ENCODE measurements at regions not wholly inside any gene's neighbourhood (a gene's known extent, or its start where the extent isn't known, plus 50 kb on each side); places are given as distances from the start of the nearest gene placed in this dataset.

- Histone ChIP-seq H3K4me3 (ENCODE audit: low read depth, low read length) (no peak overlapping the region), H3K27me3 (replicated peaks; ENCODE audit: control insufficient read depth, insufficient read depth, low read length) (no peaks in the 10 kb centered on the region), H3K4me1 (no peaks in the 10 kb centered on the region), H3K36me3 (ENCODE audit: control insufficient read depth, insufficient read depth, low read length) (no peaks in the 10 kb centered on the region), H3K9me3 (no peaks in the 10 kb centered on the region; the same call in 1 of the 2 replicates)
- no TSS peak for BruUV-seq (replicated peaks)
- Mint-ChIP-seq H3K9me3 (ENCODE audit: unreplicated experiment) (no peaks in the 10 kb centered on the region), H3K27ac (ENCODE audit: unreplicated experiment) (no peak overlapping the region), H3K27me3 (ENCODE audit: insufficient read depth, unreplicated experiment) (no peaks in the 10 kb centered on the region), H3K36me3 (ENCODE audit: insufficient read depth, unreplicated experiment) (no peaks in the 10 kb centered on the region), H3K4me1 (ENCODE audit: low read depth, unreplicated experiment) (no peaks in the 10 kb centered on the region), H3K4me3 (ENCODE audit: unreplicated experiment) (no peak overlapping the region)
- CTCF ChIA-PET = no interaction called here
- no peak for DNase-seq
- POLR2A ChIA-PET = no interaction called here
- TF ChIP-seq CTCF (IDR thresholded peaks at IDR 0.05; ENCODE audit: insufficient read depth in 1 of 2, low read depth in 1 of 2, low read length in 1 of 2, severe bottlenecking in 1 of 2, unreplicated experiment in 1 of 2) = no peak
- intact Hi-C loops (cut with micrococcal nuclease; ENCODE audit: unreplicated experiment) = no loop called here
These were observed 62.1 kb upstream of the TCF7L2 start for GRCh38 chr10:112887968-112888367.

- ChIA-PET CTCF (no interaction called here), POLR2A (no interaction called here)
- no peaks in the 10 kb centered on the region for H3K27me3 Mint-ChIP-seq (ENCODE audit: insufficient read depth, unreplicated experiment)
- Histone ChIP-seq H3K4me3 (ENCODE audit: low read depth, low read length) (no peak overlapping the region), H3K4me1 (peaks cover 19% of the 10 kb centered on the region), H3K36me3 (ENCODE audit: control insufficient read depth, insufficient read depth, low read length) (no peaks in the 10 kb centered on the region), H3K9me3 (no peaks in the 10 kb centered on the region), H3K27me3 (replicated peaks; ENCODE audit: control insufficient read depth, insufficient read depth, low read length) (no peaks in the 10 kb centered on the region)
- intact Hi-C loops (cut with micrococcal nuclease; ENCODE audit: unreplicated experiment) = loop anchor here (5.0 kb wide), 1 partner anchor 168 kb away; no protein-coding TSS in a partner anchor
- DNase-seq = no peak
- BruUV-seq (replicated peaks) = no TSS peak
- no peak overlapping the region for H3K4me3 Mint-ChIP-seq (ENCODE audit: unreplicated experiment)
- no peaks in the 10 kb centered on the region for H3K9me3 Mint-ChIP-seq (ENCODE audit: unreplicated experiment)
- no peak for TF ChIP-seq CTCF (IDR thresholded peaks at IDR 0.05; ENCODE audit: insufficient read depth in 1 of 2, low read depth in 1 of 2, low read length in 1 of 2, severe bottlenecking in 1 of 2, unreplicated experiment in 1 of 2)
- H3K27ac Mint-ChIP-seq (ENCODE audit: unreplicated experiment) = no peak overlapping the region
- peaks cover 8% of the 10 kb centered on the region for H3K36me3 Mint-ChIP-seq (ENCODE audit: insufficient read depth, unreplicated experiment)
- peaks cover 7% of the 10 kb centered on the region for H3K4me1 Mint-ChIP-seq (ENCODE audit: low read depth, unreplicated experiment)
These were observed 54.8 kb upstream of the TCF7L2 start for GRCh38 chr10:112895292-112895691.

GRCh38 chr10:112896273-112896672, 53.8 kb upstream of the TCF7L2 start:
- POLR2A ChIA-PET = no interaction called here
- Histone ChIP-seq H3K4me1 (peaks cover 20% of the 10 kb centered on the region), H3K36me3 (ENCODE audit: control insufficient read depth, insufficient read depth, low read length) (no peaks in the 10 kb centered on the region), H3K4me3 (ENCODE audit: low read depth, low read length) (no peak overlapping the region), H3K27me3 (replicated peaks; ENCODE audit: control insufficient read depth, insufficient read depth, low read length) (no peaks in the 10 kb centered on the region), H3K9me3 (no peaks in the 10 kb centered on the region)
- Mint-ChIP-seq H3K27ac (ENCODE audit: unreplicated experiment) (no peak overlapping the region), H3K4me1 (ENCODE audit: low read depth, unreplicated experiment) (peaks cover 8% of the 10 kb centered on the region), H3K4me3 (ENCODE audit: unreplicated experiment) (no peak overlapping the region), H3K27me3 (ENCODE audit: insufficient read depth, unreplicated experiment) (no peaks in the 10 kb centered on the region), H3K36me3 (ENCODE audit: insufficient read depth, unreplicated experiment) (peaks cover 8% of the 10 kb centered on the region), H3K9me3 (ENCODE audit: unreplicated experiment) (no peaks in the 10 kb centered on the region)
- DNase-seq = peak in 1 of 2 experiments; percentile 20
- no peak for TF ChIP-seq CTCF (IDR thresholded peaks at IDR 0.05; ENCODE audit: insufficient read depth in 1 of 2, low read depth in 1 of 2, low read length in 1 of 2, severe bottlenecking in 1 of 2, unreplicated experiment in 1 of 2)
- intact Hi-C loops (cut with micrococcal nuclease; ENCODE audit: unreplicated experiment) = loop anchor here (5.0 kb wide), 1 partner anchor 169 kb away; no protein-coding TSS in a partner anchor
- BruUV-seq (replicated peaks) = no TSS peak
- CTCF ChIA-PET = no interaction called here

Data from Caco-2 (cell line).